Heart right ventricle (tissue), 16 donors: ENCODE measurements at regions not wholly inside any gene's neighbourhood (a gene's known extent, or its start where the extent isn't known, plus 50 kb on each side); places are given as distances from the start of the nearest gene placed in this dataset.

Source experiments
- ATAC-seq, 8 donors: fragments of 200-7000 bp; cut with Tn5 transposase; one replicate each; pipeline ENCODE4 v1.9.1; 2020; ENCODE audit warnings: mild to moderate bottlenecking in 8 of 8, moderate library complexity in 8 of 8, moderate number of reproducible peaks in 1 of 8
- DNase-seq, 2 donors: peaks; one replicate each; pipeline ENCODE4 v3.0.0-alpha.2; 2020
- H3K27ac ChIP-seq, 10 donors: fragments of 200-600 bp; sonication (generic) in 2 of 10; one replicate each; pipeline versions ENCODE4 v1.5.0 to v1.8.0; 2020 to 2022; ENCODE audit warnings: mild to moderate bottlenecking in 3 of 10
- H3K27me3 ChIP-seq, 7 donors: fragments of 200-600 bp; one replicate each; pipeline ENCODE4 v1.8.0; 2021 to 2022; ENCODE audit warnings: mild to moderate bottlenecking in 2 of 7
- H3K36me3 ChIP-seq, 9 donors: fragments of 200-600 bp; sonication (generic) in 1 of 9; one replicate each; pipeline versions ENCODE4 v1.5.0 to v1.8.0; 2020 to 2022; ENCODE audit warnings: mild to moderate bottlenecking in 2 of 9
- H3K4me1 ChIP-seq, 9 donors: fragments of 200-600 bp; sonication (generic) in 1 of 9; one replicate each; pipeline versions ENCODE4 v1.5.0 to v1.8.0; 2020 to 2022; ENCODE audit warnings: mild to moderate bottlenecking in 4 of 9
- H3K4me3 ChIP-seq, 10 donors: fragments of 200-600 bp; sonication (generic) in 2 of 10; one replicate each; pipeline versions ENCODE4 v1.5.0 to v1.8.0; 2020 to 2022; ENCODE audit warnings: mild to moderate bottlenecking in 7 of 10, moderate library complexity in 2 of 10
- H3K9me3 ChIP-seq, 11 donors: fragments of 200-600 bp in 10 of 11; sonication (generic) in 2 of 11; one replicate each; pipeline versions ENCODE4 v1.5.0 to v1.8.0; 2013 to 2022; ENCODE audit warnings: mild to moderate bottlenecking in 2 of 11, control low read depth in 1 of 11, moderate library complexity in 1 of 11
- CTCF ChIP-seq, 9 donors: fragments of 200-600 bp; sonication (generic) in 2 of 9; IDR thresholded peaks; one replicate each; pipeline versions ENCODE4 v1.5.0 to v1.8.0; 2021 to 2022; ENCODE audit warnings: antibody characterized with exemption in 9 of 9, mild to moderate bottlenecking in 5 of 9, moderate library complexity in 1 of 9
- WGBS, 2 donors: extraction: QIAGEN DNeasy Blood & Tissue Kit; methylation state at CpG; one replicate each; pipeline ENCODE4 v1.1.7; 2013; ENCODE audit warnings: inconsistent platforms in 1 of 2; 5-methylcytosine and 5-hydroxymethylcytosine counted together
- intact Hi-C, 10 donors: fragments of 100-400 bp; cut with DNase I; formaldehyde crosslinking; loops; one replicate each; pipeline versions ENCODE4 v1.11.1 to v1.14.2; 2022
- donor health status: Arrhythmogenic right ventricular cardiomyopathy.
- donor health status: ischemic (EF 13 %, LVEDD 7.1; RV severe dilation, severe dysfunction).
- donor health status: healthy with polysubstance abuse.
- donor health status: DM: no; HTN: yes; CAD: no.
- donor health status: DM: no; HTN: no; CAD: no.
- donor health status: ischemic (EF 25% LVEDD 6.9; RV normal size, moderate dysfunction).
- donor health status: ischemic (EF 25% LVEDD 5.7; RV mildly dilated, moderate dysfunction).
- donor health status: healthy.
- donor health status: DM: yes; HTN: yes; CAD: no.
- donor health status: Ischemic cardiomyopathy.
- donor health status: ischemic (EF 35%, LVEDD 5.7; RV mildly dilated, moderate dysfunction).
- donor health status: nonischemic (EF 11% LVEDD 7.7; RV severe dilation, severe dysfunction).
- donor health status: DM: yes; HTN: yes; CAD: no.
- donor health status: PGD.
- donor health status: ischemic (EF 29% LVEDD 5.4; RV normal size, mild dysfunction).
- donor health status: nonischemic (EF 23%, LVEDD 6.1; RV moderate dilation, normal function).

- H3K27me3 ChIP-seq, result no peaks in the 10 kb centered on the region
- intact Hi-C loops, result no loop called here
- DNase-seq, result peak; percentile 20 to 51
- H3K27ac ChIP-seq, result peak overlapping the region in 2 of 10 donors; percentile 17 to 70
- peak; percentile 74 to 95 (median 92) for ATAC-seq
- H3K36me3 ChIP-seq, result no peaks in the 10 kb centered on the region
- H3K4me3 ChIP-seq, result no peak overlapping the region
- WGBS, 2 donors, result 63 to 71% methylated on average over 13 of the region's 13 CpGs
- TF ChIP-seq CTCF (IDR thresholded peaks at IDR 0.05), result peak in 1 of 9 donors; percentile 6
- peaks cover 0 to 11% (median 0%) of the 10 kb centered on the region in 11 donors for H3K9me3 ChIP-seq
- peaks cover 0 to 46% (median 0%) of the 10 kb centered on the region in 9 donors for H3K4me1 ChIP-seq
Measured at GRCh38 chr7:36784991-36785940, 61.0 kb upstream of the AOAH start.

- 69 to 74% methylated on average over 5 of the region's 5 CpGs for WGBS, 2 donors
- no peak for ATAC-seq
- no peak for DNase-seq
Measured at GRCh38 chr7:36781011-36781738, 56.9 kb upstream of the AOAH start.

GRCh38 chr7:36777855-36778254 is 53.6 kb upstream of the AOAH start:
- Histone ChIP-seq H3K27me3 (peaks cover 0 to 5% (median 0%) of the 10 kb centered on the region in 7 donors), H3K4me1 (peaks cover 0 to 48% (median 0%) of the 10 kb centered on the region in 9 donors), H3K36me3 (no peaks in the 10 kb centered on the region), H3K4me3 (no peak overlapping the region), H3K27ac (peak overlapping the region in 1 of 10 donors; percentile 78), H3K9me3 (peaks cover 0 to 11% (median 0%) of the 10 kb centered on the region in 11 donors)
- ATAC-seq (no peak), DNase-seq (no peak)
- WGBS, 2 donors, result 91 to 95% methylated on average over 4 of the region's 4 CpGs
- intact Hi-C loops, result no loop called here
- no peak for TF ChIP-seq CTCF (IDR thresholded peaks at IDR 0.05)

More at GRCh38 chr7:36781011-36781738, 56.9 kb upstream of the AOAH start:
- Histone ChIP-seq H3K36me3 (no peaks in the 10 kb centered on the region), H3K9me3 (peaks cover 0 to 11% (median 0%) of the 10 kb centered on the region in 11 donors), H3K27ac (peak overlapping the region in 1 of 10 donors; percentile 61), H3K4me3 (no peak overlapping the region), H3K27me3 (peaks cover 0 to 5% (median 0%) of the 10 kb centered on the region in 7 donors), H3K4me1 (peaks cover 0 to 49% (median 0%) of the 10 kb centered on the region in 9 donors)
- TF ChIP-seq CTCF (IDR thresholded peaks at IDR 0.05), result no peak
- intact Hi-C loops, result no loop called here

GRCh38 chr7:36777062-36777461 is 52.8 kb upstream of the AOAH start:
- TF ChIP-seq CTCF (IDR thresholded peaks at IDR 0.05), result no peak
- Histone ChIP-seq H3K9me3 (peaks cover 0 to 11% (median 0%) of the 10 kb centered on the region in 11 donors), H3K36me3 (no peaks in the 10 kb centered on the region), H3K27ac (peak overlapping the region in 1 of 10 donors; percentile 78), H3K27me3 (peaks cover 0 to 5% (median 0%) of the 10 kb centered on the region in 7 donors), H3K4me3 (peak overlapping the region in 1 of 10 donors; percentile 12), H3K4me1 (peaks cover 0 to 48% (median 0%) of the 10 kb centered on the region in 9 donors)
- intact Hi-C loops, result no loop called here
- WGBS, 2 donors, result 65 to 66% methylated on average over 7 of the region's 7 CpGs
- ATAC-seq, result peak in 3 of 8 donors; percentile 12 to 33 (median 25)
- DNase-seq, result no peak
